Hematopoietic multipotent progenitor cell treated with erythropoietin and hydrocortisone succinate and interleukin-3 and kit ligand, for 17 days (in vitro differentiated cells): ENCODE measurements at regions not wholly inside any gene's neighbourhood (a gene's known extent, or its start where the extent isn't known, plus 50 kb on each side); places are given as distances from the start of the nearest gene placed in this dataset.
A peak's percentile ranks its signal among the peaks of the same experiment; 100 is the strongest.
"Not testable (repeated sequence)": the region's sequence is repeated elsewhere in the genome, so short reads cannot be mapped to it uniquely, and the experiment has no call there.

Experiments used
- DNase-seq: peaks from one replicate; pipeline ENCODE4 v3.0.0-alpha.2; 2015; ENCODE audit warnings: low spot score

- no peak for DNase-seq
Measured at GRCh38 chr1:54474310-54475251, 68.4 kb upstream of the SSBP3 start.

GRCh38 chr1:54471588-54471987, 65.4 kb upstream of the SSBP3 start:
- DNase-seq = no peak

- not testable (repeated sequence) for DNase-seq
Measured at GRCh38 chr1:54469444-54469843, 63.2 kb upstream of the SSBP3 start.

- DNase-seq = peak; percentile 37
Measured at GRCh38 chr1:54468288-54469084, 62.3 kb upstream of the SSBP3 start.

GRCh38 chr1:54465351-54465811, 59.2 kb upstream of the SSBP3 start:
- DNase-seq = no peak

- DNase-seq = no peak
Measured at GRCh38 chr1:54464477-54465146, 58.4 kb upstream of the SSBP3 start.

- DNase-seq = peak; percentile 4
Measured at GRCh38 chr1:54464031-54464476, 57.9 kb upstream of the SSBP3 start.

GRCh38 chr1:54463259-54464030, 57.3 kb upstream of the SSBP3 start:
- DNase-seq = peak; percentile 8

- no peak for DNase-seq
Measured at GRCh38 chr1:54462597-54463258, 56.5 kb upstream of the SSBP3 start.

GRCh38 chr1:54461731-54462596, 55.8 kb upstream of the SSBP3 start:
- DNase-seq = no peak

- no peak for DNase-seq
Measured at GRCh38 chr1:54460861-54461387, 54.7 kb upstream of the SSBP3 start.

- no peak for DNase-seq
Measured at GRCh38 chr1:54460351-54460750, 54.2 kb upstream of the SSBP3 start.

- no peak for DNase-seq
Measured at GRCh38 chr1:54459726-54460191, 53.6 kb upstream of the SSBP3 start.

GRCh38 chr1:54459140-54459539, 52.9 kb upstream of the SSBP3 start:
- DNase-seq = no peak

- DNase-seq = no peak
Measured at GRCh38 chr1:54456921-54457529, 50.8 kb upstream of the SSBP3 start.

- no peak for DNase-seq
Measured at GRCh38 chr1:54456361-54456760, 50.2 kb upstream of the SSBP3 start.
